ENCODE measurements at regions not wholly inside any gene's neighbourhood (a gene's known extent, or its start where the extent isn't known, plus 50 kb on each side); places are given as distances from the start of the nearest gene placed in this dataset.

GRCh38 chr10:128928231-128928836 is 538.7 kb upstream of the MGMT start:
- no peak for TF ChIP-seq CTCF (IDR thresholded peaks at IDR 0.05)
- Mint-ChIP-seq H3K27me3 (ENCODE audit: low read depth, poor library complexity) (peaks cover 4% of the 10 kb centered on the region), H3K36me3 (ENCODE audit: low read depth) (no peaks in the 10 kb centered on the region), H3K4me1 (peaks cover 36% of the 10 kb centered on the region), H3K27ac (peak overlapping the region; percentile 28), H3K4me3 (no peak overlapping the region), H3K9me3 (no peaks in the 10 kb centered on the region)
- DNase-seq, result no peak

GRCh38 chr10:128929131-128929530 is 537.9 kb upstream of the MGMT start:
- no peak overlapping the region for H3K4me3 Mint-ChIP-seq
- TF ChIP-seq CTCF (IDR thresholded peaks at IDR 0.05), result no peak
- H3K27me3 Mint-ChIP-seq (ENCODE audit: low read depth, poor library complexity), result peaks cover 4% of the 10 kb centered on the region
- no peak overlapping the region for H3K27ac Mint-ChIP-seq
- H3K36me3 Mint-ChIP-seq (ENCODE audit: low read depth), result no peaks in the 10 kb centered on the region
- no peaks in the 10 kb centered on the region for H3K9me3 Mint-ChIP-seq
- no peak for DNase-seq
- peaks cover 36% of the 10 kb centered on the region for H3K4me1 Mint-ChIP-seq

GRCh38 chr10:128929767-128930166 is 537.3 kb upstream of the MGMT start:
- Mint-ChIP-seq H3K36me3 (ENCODE audit: low read depth) (no peaks in the 10 kb centered on the region), H3K4me3 (no peak overlapping the region), H3K27ac (no peak overlapping the region), H3K4me1 (peaks cover 42% of the 10 kb centered on the region), H3K27me3 (ENCODE audit: low read depth, poor library complexity) (peaks cover 9% of the 10 kb centered on the region), H3K9me3 (no peaks in the 10 kb centered on the region)
- no peak for TF ChIP-seq CTCF (IDR thresholded peaks at IDR 0.05)
- DNase-seq, result no peak

GRCh38 chr10:128930515-128930914 is 536.5 kb upstream of the MGMT start:
- Mint-ChIP-seq H3K4me3 (no peak overlapping the region), H3K4me1 (peaks cover 43% of the 10 kb centered on the region), H3K36me3 (ENCODE audit: low read depth) (no peaks in the 10 kb centered on the region), H3K27me3 (ENCODE audit: low read depth, poor library complexity) (peaks cover 11% of the 10 kb centered on the region), H3K27ac (no peak overlapping the region), H3K9me3 (no peaks in the 10 kb centered on the region)
- DNase-seq, result no peak
- TF ChIP-seq CTCF (IDR thresholded peaks at IDR 0.05), result no peak

- Mint-ChIP-seq H3K9me3 (no peaks in the 10 kb centered on the region), H3K4me3 (no peak overlapping the region), H3K4me1 (peaks cover 36% of the 10 kb centered on the region), H3K36me3 (ENCODE audit: low read depth) (no peaks in the 10 kb centered on the region), H3K27ac (no peak overlapping the region), H3K27me3 (ENCODE audit: low read depth, poor library complexity) (peaks cover 14% of the 10 kb centered on the region)
- DNase-seq, result peak; percentile 14
- TF ChIP-seq CTCF (IDR thresholded peaks at IDR 0.05), result no peak
Measured at GRCh38 chr10:128932071-128932820, 534.8 kb upstream of the MGMT start.

- no peak for TF ChIP-seq CTCF (IDR thresholded peaks at IDR 0.05)
- Mint-ChIP-seq H3K27me3 (ENCODE audit: low read depth, poor library complexity) (peaks cover 14% of the 10 kb centered on the region), H3K4me3 (no peak overlapping the region), H3K9me3 (no peaks in the 10 kb centered on the region), H3K27ac (no peak overlapping the region), H3K36me3 (ENCODE audit: low read depth) (no peaks in the 10 kb centered on the region), H3K4me1 (peaks cover 22% of the 10 kb centered on the region)
- DNase-seq, result no peak
Measured at GRCh38 chr10:128934492-128934891, 532.5 kb upstream of the MGMT start.
